Endothelial cell of umbilical vein (primary cell): ENCODE measurements at regions not wholly inside any gene's neighbourhood (a gene's known extent, or its start where the extent isn't known, plus 50 kb on each side); places are given as distances from the start of the nearest gene placed in this dataset.

Experiments
- BruUV-seq: library from RNA; stranded (reverse); fragments of 400-500 nt; replicated peaks from 2 replicates; lab custom pipeline; 2021; lab: Mats Ljungman, UMichigan
- CTCF ChIA-PET: fragments of 300-600, 350-600 bp; sonication (Branson Sonifier 250); formaldehyde crosslinking; loops from one replicate; lab custom pipeline; 2021; ENCODE audit warnings: antibody characterized with exemption, inconsistent platforms; lab: Charles Lee
- POLR2A ChIA-PET: fragments of 300-600, 350-600 bp; sonication (Branson Sonifier 250); formaldehyde crosslinking; loops from one replicate; lab custom pipeline; 2021; ENCODE audit warnings: antibody characterized with exemption, inconsistent platforms; lab: Charles Lee
- DNase-seq: peaks from one replicate; pipeline ENCODE4 v3.0.0-alpha.2; 2011; ENCODE audit warnings: low read depth, low spot score
- FAIRE-seq: peaks from 2 replicates; lab custom pipeline; 2011; peaks lifted over from hg19 to GRCh38; lab: Jason Lieb, UNC
- H2AFZ ChIP-seq: 2 replicates; pipeline ENCODE4 v1.6.0; 2012; ENCODE audit warnings: low read depth, low read length, control low read depth, inconsistent platforms
- H3K27ac ChIP-seq: 2 replicates; pipeline ENCODE4 v1.5.1; 2011; ENCODE audit warnings: low read depth, mild to moderate bottlenecking, control low read depth, low read length, moderate library complexity; ENCODE audit not compliant: insufficient read depth
- H3K27me3 ChIP-seq, 2 experiments: 2 replicates each; pipeline versions ENCODE4 v1.6.0 to v1.6.1; 2011; ENCODE audit warnings: low read length in 2 of 2, mixed read lengths in 1 of 2; ENCODE audit not compliant: control insufficient read depth in 2 of 2, insufficient read depth in 2 of 2
- H3K36me3 ChIP-seq, 2 experiments: 2 replicates in 1 of 2; 3 replicates in 1 of 2; pipeline ENCODE4 v1.5.1; 2011; ENCODE audit warnings: low read length in 2 of 2, mild to moderate bottlenecking in 1 of 2, moderate library complexity in 1 of 2; ENCODE audit not compliant: control insufficient read depth in 2 of 2, insufficient read depth in 2 of 2; ENCODE audit errors: extremely low read depth in 1 of 2
- H3K4me1 ChIP-seq: 3 replicates; pipeline ENCODE4 v1.5.1; 2011; ENCODE audit warnings: mild to moderate bottlenecking, low read length; ENCODE audit not compliant: control insufficient read depth, insufficient read depth; ENCODE audit errors: extremely low read depth
- H3K4me2 ChIP-seq: 2 replicates; pipeline ENCODE4 v1.6.1; 2011; ENCODE audit warnings: low read length, control low read depth, mixed read lengths; ENCODE audit not compliant: insufficient read depth
- H3K4me3 ChIP-seq, 3 experiments: fragments of 200-600 bp in 1 of 3; sonication (generic), shearing (Covaris generic) in 1 of 3; replicated peaks in 1 of 3; 2 replicates each; pipeline ENCODE4 v1.5.1; 2011 to 2016; ENCODE audit warnings: control low read depth in 3 of 3, low read length in 3 of 3, mild to moderate bottlenecking in 2 of 3, inconsistent platforms in 1 of 3, low read depth in 1 of 3, moderate library complexity in 1 of 3; ENCODE audit not compliant: insufficient read depth in 1 of 3
- H3K79me2 ChIP-seq: 2 replicates; pipeline ENCODE4 v1.6.0; 2012; ENCODE audit warnings: low read length, inconsistent platforms; ENCODE audit not compliant: control insufficient read depth, insufficient read depth
- H3K9ac ChIP-seq: replicated peaks from 2 replicates; pipeline ENCODE3; 2011; ENCODE audit warnings: low read length, control low read depth; ENCODE audit not compliant: insufficient read depth; ENCODE audit errors: extremely low read depth
- H3K9me1 ChIP-seq: replicated peaks from 3 replicates; pipeline ENCODE4 v1.6.0; 2011; ENCODE audit warnings: mild to moderate bottlenecking, low read length; ENCODE audit not compliant: control insufficient read depth, insufficient read depth; ENCODE audit errors: extremely low read depth
- H3K9me3 ChIP-seq: replicated peaks from 2 replicates; pipeline ENCODE4 v1.5.1; 2012; ENCODE audit warnings: low read length, inconsistent platforms; ENCODE audit not compliant: control insufficient read depth, insufficient read depth
- H4K20me1 ChIP-seq: replicated peaks from 2 replicates; pipeline ENCODE3; 2011; ENCODE audit warnings: mild to moderate bottlenecking, low read length; ENCODE audit not compliant: control insufficient read depth, insufficient read depth; ENCODE audit errors: extremely low read depth
- EZH2 ChIP-seq: IDR thresholded peaks from 2 replicates; pipeline ENCODE4 v1.6.1; 2012; ENCODE audit warnings: borderline replicate concordance, low read depth, mild to moderate bottlenecking, moderate library complexity, low read length, inconsistent platforms; ENCODE audit not compliant: severe bottlenecking
- FOS ChIP-seq: IDR thresholded peaks from 2 replicates; pipeline ENCODE4 v1.6.1; 2011; ENCODE audit warnings: mild to moderate bottlenecking, low read length, moderate library complexity, borderline replicate concordance; ENCODE audit not compliant: insufficient read depth
- GATA2 ChIP-seq: IDR thresholded peaks from 2 replicates; pipeline ENCODE4 v1.7.0; 2011; ENCODE audit warnings: low read depth, mild to moderate bottlenecking, moderate library complexity, mixed read lengths, low read length; ENCODE audit not compliant: insufficient read length, insufficient read depth
- JUN ChIP-seq: IDR thresholded peaks from 2 replicates; pipeline ENCODE4 v1.6.1; 2011; ENCODE audit warnings: borderline replicate concordance, low read depth; ENCODE audit not compliant: insufficient read length, insufficient read depth
- MYC ChIP-seq: IDR thresholded peaks from one replicate; pipeline ENCODE4 v1.6.1; 2011; ENCODE audit warnings: mild to moderate bottlenecking, low read depth, low read length
- POLR2A ChIP-seq: IDR thresholded peaks from 2 replicates; pipeline ENCODE4 v1.6.1; 2012; ENCODE audit warnings: low read depth, mild to moderate bottlenecking, control low read depth, low read length
- POLR2AphosphoS5 ChIP-seq: IDR thresholded peaks from 2 replicates; pipeline ENCODE4 v1.6.1; 2012; ENCODE audit warnings: low read depth, mild to moderate bottlenecking, control low read depth, low read length, moderate library complexity; ENCODE audit not compliant: insufficient read depth
- dilution Hi-C: fragments of 300-500 bp; cut with MboI; formaldehyde crosslinking; loops from one replicate; pipeline ENCODE4 v1.15.0; 2019; ENCODE audit warnings: low sequenced_read_pairs; ENCODE audit not compliant: extremely low pct_ligation_motif_present
- intact Hi-C: fragments of 100-400 bp; cut with micrococcal nuclease; formaldehyde crosslinking; loops from one replicate; pipeline ENCODE4 v1.10.0; 2022
- TF ChIP-seq, protein P1 (sequence below): IDR thresholded peaks from 2 replicates; pipeline ENCODE4 v1.6.1; 2011; ENCODE audit not compliant: insufficient read depth, insufficient read length
- TF ChIP-seq, protein P2 (sequence below), 2 donors: IDR thresholded peaks; 1 replicate in 1 of 2; 2 replicates in 1 of 2; pipeline ENCODE4 v1.5.1; 2011; ENCODE audit warnings: low read length in 2 of 2, mild to moderate bottlenecking in 2 of 2, moderate library complexity in 2 of 2, control low read depth in 1 of 2, inconsistent platforms in 1 of 2, low read depth in 1 of 2; ENCODE audit not compliant: insufficient read depth in 1 of 2; ENCODE audit errors: extremely low read depth in 1 of 2

DNA sequence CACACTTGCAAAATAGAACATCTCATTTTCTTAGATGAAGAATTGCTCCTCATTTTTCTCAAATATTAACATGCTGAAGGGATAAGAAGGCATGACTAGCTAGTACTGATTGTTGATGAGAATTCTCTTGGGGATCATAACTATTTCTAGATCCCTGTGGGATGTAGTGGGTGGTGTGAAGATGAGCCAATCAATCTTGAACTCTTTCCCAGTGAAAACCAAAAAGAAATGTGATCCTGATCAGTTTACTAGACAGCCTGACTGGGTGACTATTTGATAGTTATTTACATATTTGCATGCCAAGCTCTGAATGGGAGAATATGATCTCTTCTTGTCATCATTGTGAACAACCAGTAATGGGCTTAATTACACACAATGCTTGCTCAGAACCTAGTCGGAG, 63.7 kb downstream of the ZIC1 start:
- no TSS peak for BruUV-seq
- TF ChIP-seq, protein P1, sequence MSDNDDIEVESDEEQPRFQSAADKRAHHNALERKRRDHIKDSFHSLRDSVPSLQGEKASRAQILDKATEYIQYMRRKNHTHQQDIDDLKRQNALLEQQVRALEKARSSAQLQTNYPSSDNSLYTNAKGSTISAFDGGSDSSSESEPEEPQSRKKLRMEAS = no peak
- TF ChIP-seq, protein P2, sequence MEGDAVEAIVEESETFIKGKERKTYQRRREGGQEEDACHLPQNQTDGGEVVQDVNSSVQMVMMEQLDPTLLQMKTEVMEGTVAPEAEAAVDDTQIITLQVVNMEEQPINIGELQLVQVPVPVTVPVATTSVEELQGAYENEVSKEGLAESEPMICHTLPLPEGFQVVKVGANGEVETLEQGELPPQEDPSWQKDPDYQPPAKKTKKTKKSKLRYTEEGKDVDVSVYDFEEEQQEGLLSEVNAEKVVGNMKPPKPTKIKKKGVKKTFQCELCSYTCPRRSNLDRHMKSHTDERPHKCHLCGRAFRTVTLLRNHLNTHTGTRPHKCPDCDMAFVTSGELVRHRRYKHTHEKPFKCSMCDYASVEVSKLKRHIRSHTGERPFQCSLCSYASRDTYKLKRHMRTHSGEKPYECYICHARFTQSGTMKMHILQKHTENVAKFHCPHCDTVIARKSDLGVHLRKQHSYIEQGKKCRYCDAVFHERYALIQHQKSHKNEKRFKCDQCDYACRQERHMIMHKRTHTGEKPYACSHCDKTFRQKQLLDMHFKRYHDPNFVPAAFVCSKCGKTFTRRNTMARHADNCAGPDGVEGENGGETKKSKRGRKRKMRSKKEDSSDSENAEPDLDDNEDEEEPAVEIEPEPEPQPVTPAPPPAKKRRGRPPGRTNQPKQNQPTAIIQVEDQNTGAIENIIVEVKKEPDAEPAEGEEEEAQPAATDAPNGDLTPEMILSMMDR (IDR thresholded peaks at IDR 0.05; ENCODE audit: extremely low read depth in 1 of 2, insufficient read depth in 1 of 2, low read depth in 1 of 2, low read length in 2 of 2) = no peak
- TF ChIP-seq EZH2 (no peak), POLR2AphosphoS5 (no peak), POLR2A (no peak), JUN (no peak), GATA2 (no peak), MYC (no peak), FOS (no peak)
- CTCF ChIA-PET = interaction anchor here (1.8 kb wide), 1 partner anchor 14 kb away, joined by 5 read pairs; no protein-coding TSS in a partner anchor
- dilution Hi-C loops = no loop called here
- intact Hi-C loops = no loop called here
- Histone ChIP-seq H3K36me3 (no peaks in the 10 kb centered on the region), H3K4me2 (no peak overlapping the region), H3K27ac (no peak overlapping the region), H3K9me1 (no peaks in the 10 kb centered on the region), H4K20me1 (no peaks in the 10 kb centered on the region), H3K9me3 (no peaks in the 10 kb centered on the region), H3K4me1 (no peaks in the 10 kb centered on the region), H3K79me2 (no peaks in the 10 kb centered on the region), H3K27me3 (no peaks in the 10 kb centered on the region), H3K9ac (no peak overlapping the region), H3K4me3 (no peak overlapping the region), H2AFZ (no peak overlapping the region)
- FAIRE-seq (no peak), DNase-seq (no peak)
- POLR2A ChIA-PET = no interaction called here
